ENCODE measurements at regions not wholly inside any gene's neighbourhood (a gene's known extent, or its start where the extent isn't known, plus 50 kb on each side); places are given as distances from the start of the nearest gene placed in this dataset.

DNA sequence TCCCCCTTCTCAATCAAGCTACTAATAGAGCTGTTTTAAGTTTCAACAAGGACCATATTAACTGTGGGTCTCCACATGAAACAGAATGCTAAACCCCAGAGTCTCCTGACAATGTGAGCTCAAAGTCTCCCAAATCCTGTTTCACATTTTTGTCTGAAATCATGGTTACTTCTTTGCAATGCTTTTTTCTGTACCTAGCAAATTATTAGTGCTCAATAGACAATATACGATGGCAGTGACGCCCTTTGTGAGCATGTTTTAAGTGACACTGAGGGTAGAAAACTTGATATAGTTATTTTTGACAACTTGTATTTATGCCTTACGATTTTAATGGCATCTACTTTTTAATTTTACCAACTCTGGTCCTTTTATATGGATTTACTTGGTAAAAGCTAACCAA lies 85.4 kb upstream of the SOX5 start (continued):
- TF ChIP-seq ZNF589 (CRISPR knock-in tag; IDR thresholded peaks at IDR 0.05; ENCODE audit: low read depth) (no peak), TCFL5 (CRISPR knock-in tag; conservative IDR thresholded peaks at IDR 0.05) (no peak), RUNX1 (IDR thresholded peaks at IDR 0.05; ENCODE audit: low read depth) (no peak), CBX5 (IDR thresholded peaks at IDR 0.05; ENCODE audit: borderline replicate concordance, low read depth) (no peak), KLF10 (CRISPR knock-in tag; IDR thresholded peaks at IDR 0.05) (no peak), CBFA2T3 (IDR thresholded peaks at IDR 0.05) (no peak), TAL1 (IDR thresholded peaks at IDR 0.05) (no peak), MAFG (tag; conservative IDR thresholded peaks at IDR 0.05) (no peak), CBFB (CRISPR knock-in tag; IDR thresholded peaks at IDR 0.05) (no peak), TSC22D4 (tag; IDR thresholded peaks at IDR 0.05) (no peak)
- TF ChIP-seq, protein P1, sequence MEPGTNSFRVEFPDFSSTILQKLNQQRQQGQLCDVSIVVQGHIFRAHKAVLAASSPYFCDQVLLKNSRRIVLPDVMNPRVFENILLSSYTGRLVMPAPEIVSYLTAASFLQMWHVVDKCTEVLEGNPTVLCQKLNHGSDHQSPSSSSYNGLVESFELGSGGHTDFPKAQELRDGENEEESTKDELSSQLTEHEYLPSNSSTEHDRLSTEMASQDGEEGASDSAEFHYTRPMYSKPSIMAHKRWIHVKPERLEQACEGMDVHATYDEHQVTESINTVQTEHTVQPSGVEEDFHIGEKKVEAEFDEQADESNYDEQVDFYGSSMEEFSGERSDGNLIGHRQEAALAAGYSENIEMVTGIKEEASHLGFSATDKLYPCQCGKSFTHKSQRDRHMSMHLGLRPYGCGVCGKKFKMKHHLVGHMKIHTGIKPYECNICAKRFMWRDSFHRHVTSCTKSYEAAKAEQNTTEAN (CRISPR knock-in tag; IDR thresholded peaks at IDR 0.05) = no peak
- TF ChIP-seq, protein P2, sequence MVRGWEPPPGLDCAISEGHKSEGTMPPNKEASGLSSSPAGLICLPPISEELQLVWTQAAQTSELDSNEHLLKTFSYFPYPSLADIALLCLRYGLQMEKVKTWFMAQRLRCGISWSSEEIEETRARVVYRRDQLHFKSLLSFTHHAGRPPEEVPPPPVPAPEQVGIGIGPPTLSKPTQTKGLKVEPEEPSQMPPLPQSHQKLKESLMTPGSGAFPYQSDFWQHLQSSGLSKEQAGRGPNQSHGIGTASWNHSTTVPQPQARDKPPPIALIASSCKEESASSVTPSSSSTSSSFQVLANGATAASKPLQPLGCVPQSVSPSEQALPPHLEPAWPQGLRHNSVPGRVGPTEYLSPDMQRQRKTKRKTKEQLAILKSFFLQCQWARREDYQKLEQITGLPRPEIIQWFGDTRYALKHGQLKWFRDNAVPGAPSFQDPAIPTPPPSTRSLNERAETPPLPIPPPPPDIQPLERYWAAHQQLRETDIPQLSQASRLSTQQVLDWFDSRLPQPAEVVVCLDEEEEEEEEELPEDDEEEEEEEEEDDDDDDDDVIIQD (CRISPR knock-in tag; IDR thresholded peaks at IDR 0.05) = no peak
